Endothelial cell of umbilical vein (primary cell): ENCODE measurements at regions not wholly inside any gene's neighbourhood (a gene's known extent, or its start where the extent isn't known, plus 50 kb on each side); places are given as distances from the start of the nearest gene placed in this dataset.

Experiments used
- BruUV-seq: library from RNA; stranded (reverse); fragments of 400-500 nt; replicated peaks from 2 replicates; lab custom pipeline; 2021; lab: Mats Ljungman, UMichigan
- CTCF ChIA-PET: fragments of 300-600, 350-600 bp; sonication (Branson Sonifier 250); formaldehyde crosslinking; loops from one replicate; lab custom pipeline; 2021; ENCODE audit warnings: antibody characterized with exemption, inconsistent platforms; lab: Charles Lee
- POLR2A ChIA-PET: fragments of 300-600, 350-600 bp; sonication (Branson Sonifier 250); formaldehyde crosslinking; loops from one replicate; lab custom pipeline; 2021; ENCODE audit warnings: antibody characterized with exemption, inconsistent platforms; lab: Charles Lee
- DNase-seq: peaks from one replicate; pipeline ENCODE4 v3.0.0-alpha.2; 2011; ENCODE audit warnings: low read depth, low spot score
- FAIRE-seq: peaks from 2 replicates; lab custom pipeline; 2011; peaks lifted over from hg19 to GRCh38; lab: Jason Lieb, UNC
- H2AFZ ChIP-seq: 2 replicates; pipeline ENCODE4 v1.6.0; 2012; ENCODE audit warnings: low read depth, low read length, control low read depth, inconsistent platforms
- H3K27ac ChIP-seq: 2 replicates; pipeline ENCODE4 v1.5.1; 2011; ENCODE audit warnings: low read depth, mild to moderate bottlenecking, control low read depth, low read length, moderate library complexity; ENCODE audit not compliant: insufficient read depth
- H3K27me3 ChIP-seq, 2 experiments: 2 replicates each; pipeline versions ENCODE4 v1.6.0 to v1.6.1; 2011; ENCODE audit warnings: low read length in 2 of 2, mixed read lengths in 1 of 2; ENCODE audit not compliant: control insufficient read depth in 2 of 2, insufficient read depth in 2 of 2
- H3K36me3 ChIP-seq, 2 experiments: 2 replicates in 1 of 2; 3 replicates in 1 of 2; pipeline ENCODE4 v1.5.1; 2011; ENCODE audit warnings: low read length in 2 of 2, mild to moderate bottlenecking in 1 of 2, moderate library complexity in 1 of 2; ENCODE audit not compliant: control insufficient read depth in 2 of 2, insufficient read depth in 2 of 2; ENCODE audit errors: extremely low read depth in 1 of 2
- H3K4me1 ChIP-seq: 3 replicates; pipeline ENCODE4 v1.5.1; 2011; ENCODE audit warnings: mild to moderate bottlenecking, low read length; ENCODE audit not compliant: control insufficient read depth, insufficient read depth; ENCODE audit errors: extremely low read depth
- H3K4me2 ChIP-seq: 2 replicates; pipeline ENCODE4 v1.6.1; 2011; ENCODE audit warnings: low read length, control low read depth, mixed read lengths; ENCODE audit not compliant: insufficient read depth
- H3K4me3 ChIP-seq, 3 experiments: fragments of 200-600 bp in 1 of 3; sonication (generic), shearing (Covaris generic) in 1 of 3; replicated peaks in 1 of 3; 2 replicates each; pipeline ENCODE4 v1.5.1; 2011 to 2016; ENCODE audit warnings: control low read depth in 3 of 3, low read length in 3 of 3, mild to moderate bottlenecking in 2 of 3, inconsistent platforms in 1 of 3, low read depth in 1 of 3, moderate library complexity in 1 of 3; ENCODE audit not compliant: insufficient read depth in 1 of 3
- H3K79me2 ChIP-seq: 2 replicates; pipeline ENCODE4 v1.6.0; 2012; ENCODE audit warnings: low read length, inconsistent platforms; ENCODE audit not compliant: control insufficient read depth, insufficient read depth
- H3K9ac ChIP-seq: replicated peaks from 2 replicates; pipeline ENCODE3; 2011; ENCODE audit warnings: low read length, control low read depth; ENCODE audit not compliant: insufficient read depth; ENCODE audit errors: extremely low read depth
- H3K9me1 ChIP-seq: replicated peaks from 3 replicates; pipeline ENCODE4 v1.6.0; 2011; ENCODE audit warnings: mild to moderate bottlenecking, low read length; ENCODE audit not compliant: control insufficient read depth, insufficient read depth; ENCODE audit errors: extremely low read depth
- H3K9me3 ChIP-seq: replicated peaks from 2 replicates; pipeline ENCODE4 v1.5.1; 2012; ENCODE audit warnings: low read length, inconsistent platforms; ENCODE audit not compliant: control insufficient read depth, insufficient read depth
- H4K20me1 ChIP-seq: replicated peaks from 2 replicates; pipeline ENCODE3; 2011; ENCODE audit warnings: mild to moderate bottlenecking, low read length; ENCODE audit not compliant: control insufficient read depth, insufficient read depth; ENCODE audit errors: extremely low read depth
- CTCF ChIP-seq, 2 donors: IDR thresholded peaks; 1 replicate in 1 of 2; 2 replicates in 1 of 2; pipeline ENCODE4 v1.5.1; 2011; ENCODE audit warnings: low read length in 2 of 2, mild to moderate bottlenecking in 2 of 2, moderate library complexity in 2 of 2, control low read depth in 1 of 2, inconsistent platforms in 1 of 2, low read depth in 1 of 2; ENCODE audit not compliant: insufficient read depth in 1 of 2; ENCODE audit errors: extremely low read depth in 1 of 2
- EZH2 ChIP-seq: IDR thresholded peaks from 2 replicates; pipeline ENCODE4 v1.6.1; 2012; ENCODE audit warnings: borderline replicate concordance, low read depth, mild to moderate bottlenecking, moderate library complexity, low read length, inconsistent platforms; ENCODE audit not compliant: severe bottlenecking
- FOS ChIP-seq: IDR thresholded peaks from 2 replicates; pipeline ENCODE4 v1.6.1; 2011; ENCODE audit warnings: mild to moderate bottlenecking, low read length, moderate library complexity, borderline replicate concordance; ENCODE audit not compliant: insufficient read depth
- GATA2 ChIP-seq: IDR thresholded peaks from 2 replicates; pipeline ENCODE4 v1.7.0; 2011; ENCODE audit warnings: low read depth, mild to moderate bottlenecking, moderate library complexity, mixed read lengths, low read length; ENCODE audit not compliant: insufficient read length, insufficient read depth
- JUN ChIP-seq: IDR thresholded peaks from 2 replicates; pipeline ENCODE4 v1.6.1; 2011; ENCODE audit warnings: borderline replicate concordance, low read depth; ENCODE audit not compliant: insufficient read length, insufficient read depth
- MAX ChIP-seq: IDR thresholded peaks from 2 replicates; pipeline ENCODE4 v1.6.1; 2011; ENCODE audit not compliant: insufficient read depth, insufficient read length
- MYC ChIP-seq: IDR thresholded peaks from one replicate; pipeline ENCODE4 v1.6.1; 2011; ENCODE audit warnings: mild to moderate bottlenecking, low read depth, low read length
- POLR2A ChIP-seq: IDR thresholded peaks from 2 replicates; pipeline ENCODE4 v1.6.1; 2012; ENCODE audit warnings: low read depth, mild to moderate bottlenecking, control low read depth, low read length
- POLR2AphosphoS5 ChIP-seq: IDR thresholded peaks from 2 replicates; pipeline ENCODE4 v1.6.1; 2012; ENCODE audit warnings: low read depth, mild to moderate bottlenecking, control low read depth, low read length, moderate library complexity; ENCODE audit not compliant: insufficient read depth
- dilution Hi-C: fragments of 300-500 bp; cut with MboI; formaldehyde crosslinking; loops from one replicate; pipeline ENCODE4 v1.15.0; 2019; ENCODE audit warnings: low sequenced_read_pairs; ENCODE audit not compliant: extremely low pct_ligation_motif_present
- intact Hi-C: fragments of 100-400 bp; cut with micrococcal nuclease; formaldehyde crosslinking; loops from one replicate; pipeline ENCODE4 v1.10.0; 2022

GRCh38 chr6:14516956-14517355 is 399.4 kb downstream of the CD83 start:
- no peaks in the 10 kb centered on the region for H3K27me3 ChIP-seq
- H4K20me1 ChIP-seq: no peaks in the 10 kb centered on the region
- no TSS peak for BruUV-seq
- no peak for DNase-seq
- H3K9me1 ChIP-seq: no peaks in the 10 kb centered on the region
- CTCF ChIA-PET: no interaction called here
- no peak overlapping the region for H3K4me3 ChIP-seq
- intact Hi-C loops (no loop called here), dilution Hi-C loops (no loop called here)
- no peaks in the 10 kb centered on the region for H3K79me2 ChIP-seq
- no peak for FAIRE-seq
- H3K9ac ChIP-seq: no peak overlapping the region
- no peaks in the 10 kb centered on the region for H3K36me3 ChIP-seq
- peaks cover 5% of the 10 kb centered on the region for H3K9me3 ChIP-seq
- H3K4me1 ChIP-seq: no peaks in the 10 kb centered on the region
- no peak overlapping the region for H3K4me2 ChIP-seq
- no peak overlapping the region for H2AFZ ChIP-seq
- POLR2A ChIA-PET: no interaction called here
- no peak overlapping the region for H3K27ac ChIP-seq
- TF ChIP-seq MAX (no peak), POLR2AphosphoS5 (no peak), MYC (no peak), CTCF (IDR thresholded peaks at IDR 0.05; ENCODE audit: extremely low read depth in 1 of 2, insufficient read depth in 1 of 2, low read depth in 1 of 2, low read length in 2 of 2) (no peak), FOS (no peak), POLR2A (no peak), GATA2 (no peak), EZH2 (no peak), JUN (no peak)
